ENCODE measurements at regions not wholly inside any gene's neighbourhood (a gene's known extent, or its start where the extent isn't known, plus 50 kb on each side); places are given as distances from the start of the nearest gene placed in this dataset.
A peak's percentile ranks its signal among the peaks of the same experiment; 100 is the strongest.

- in situ Hi-C loops (cut with HindIII; ENCODE audit: low pct_unique_long_range_greater_than_20kb, low sequenced_read_pairs): no loop called here
- DNase-seq (ENCODE audit: low read depth, low spot score): no peak
Measured at GRCh38 chr5:125176005-125176390, 429.6 kb upstream of the ZNF608 start.

- in situ Hi-C loops (cut with HindIII; ENCODE audit: low pct_unique_long_range_greater_than_20kb, low sequenced_read_pairs): no loop called here
- no peak for DNase-seq (ENCODE audit: low read depth, low spot score)
Measured at GRCh38 chr5:125177340-125177739, 430.9 kb upstream of the ZNF608 start.

- in situ Hi-C loops (cut with HindIII; ENCODE audit: low pct_unique_long_range_greater_than_20kb, low sequenced_read_pairs): no loop called here
- no peak for DNase-seq (ENCODE audit: low read depth, low spot score)
Measured at GRCh38 chr5:125179612-125180011, 433.2 kb upstream of the ZNF608 start.

GRCh38 chr5:125180231-125180829 lies 433.9 kb upstream of the ZNF608 start:
- DNase-seq (ENCODE audit: low read depth, low spot score): no peak
- in situ Hi-C loops (cut with HindIII; ENCODE audit: low pct_unique_long_range_greater_than_20kb, low sequenced_read_pairs): no loop called here

- DNase-seq (ENCODE audit: low read depth, low spot score): no peak
- in situ Hi-C loops (cut with HindIII; ENCODE audit: low pct_unique_long_range_greater_than_20kb, low sequenced_read_pairs): no loop called here
Measured at GRCh38 chr5:125181159-125181558, 434.7 kb upstream of the ZNF608 start.

- no peak for DNase-seq (ENCODE audit: low read depth, low spot score)
- in situ Hi-C loops (cut with HindIII; ENCODE audit: low pct_unique_long_range_greater_than_20kb, low sequenced_read_pairs): no loop called here
Measured at GRCh38 chr5:125181955-125182354, 435.5 kb upstream of the ZNF608 start.

GRCh38 chr5:125185740-125186139 lies 439.3 kb upstream of the ZNF608 start:
- in situ Hi-C loops (cut with HindIII; ENCODE audit: low pct_unique_long_range_greater_than_20kb, low sequenced_read_pairs): no loop called here
- no peak for DNase-seq (ENCODE audit: low read depth, low spot score)

- in situ Hi-C loops (cut with HindIII; ENCODE audit: low pct_unique_long_range_greater_than_20kb, low sequenced_read_pairs): no loop called here
- no peak for DNase-seq (ENCODE audit: low read depth, low spot score)
Measured at GRCh38 chr5:125186911-125187375, 440.5 kb upstream of the ZNF608 start.

GRCh38 chr5:125189531-125189941 lies 443.1 kb upstream of the ZNF608 start:
- DNase-seq (ENCODE audit: low read depth, low spot score): peak; percentile 5
- in situ Hi-C loops (cut with HindIII; ENCODE audit: low pct_unique_long_range_greater_than_20kb, low sequenced_read_pairs): no loop called here

GRCh38 chr5:125190232-125191087 lies 444.0 kb upstream of the ZNF608 start:
- in situ Hi-C loops (cut with HindIII; ENCODE audit: low pct_unique_long_range_greater_than_20kb, low sequenced_read_pairs): no loop called here
- DNase-seq (ENCODE audit: low read depth, low spot score): peak; percentile 49

- DNase-seq (ENCODE audit: low read depth, low spot score): no peak
- in situ Hi-C loops (cut with HindIII; ENCODE audit: low pct_unique_long_range_greater_than_20kb, low sequenced_read_pairs): no loop called here
Measured at GRCh38 chr5:125194883-125195282, 448.4 kb upstream of the ZNF608 start.

GRCh38 chr5:125196481-125197111 lies 450.2 kb upstream of the ZNF608 start:
- in situ Hi-C loops (cut with HindIII; ENCODE audit: low pct_unique_long_range_greater_than_20kb, low sequenced_read_pairs): no loop called here
- DNase-seq (ENCODE audit: low read depth, low spot score): no peak

- DNase-seq (ENCODE audit: low read depth, low spot score): no peak
- in situ Hi-C loops (cut with HindIII; ENCODE audit: low pct_unique_long_range_greater_than_20kb, low sequenced_read_pairs): no loop called here
Measured at GRCh38 chr5:125197321-125197720, 450.9 kb upstream of the ZNF608 start.

GRCh38 chr5:125198270-125198974 lies 452.0 kb upstream of the ZNF608 start:
- in situ Hi-C loops (cut with HindIII; ENCODE audit: low pct_unique_long_range_greater_than_20kb, low sequenced_read_pairs): no loop called here
- DNase-seq (ENCODE audit: low read depth, low spot score): peak; percentile 65

- DNase-seq (ENCODE audit: low read depth, low spot score): no peak
- in situ Hi-C loops (cut with HindIII; ENCODE audit: low pct_unique_long_range_greater_than_20kb, low sequenced_read_pairs): no loop called here
Measured at GRCh38 chr5:125199373-125199772, 452.9 kb upstream of the ZNF608 start.

- no peak for DNase-seq (ENCODE audit: low read depth, low spot score)
- in situ Hi-C loops (cut with HindIII; ENCODE audit: low pct_unique_long_range_greater_than_20kb, low sequenced_read_pairs): no loop called here
Measured at GRCh38 chr5:125199968-125200865, 453.8 kb upstream of the ZNF608 start.

GRCh38 chr5:125200866-125201373 lies 454.5 kb upstream of the ZNF608 start:
- in situ Hi-C loops (cut with HindIII; ENCODE audit: low pct_unique_long_range_greater_than_20kb, low sequenced_read_pairs): no loop called here
- DNase-seq (ENCODE audit: low read depth, low spot score): no peak
